Activated naive CD8-positive, alpha-beta T cell treated with anti-CD3 and anti-CD28 coated beads, Interleukin-2, amount 50 U/mL, for 24 hours (primary cell): ENCODE measurements at regions not wholly inside any gene's neighbourhood (a gene's known extent, or its start where the extent isn't known, plus 50 kb on each side); places are given as distances from the start of the nearest gene placed in this dataset.
"Not testable (repeated sequence)": the region's sequence is repeated elsewhere in the genome, so short reads cannot be mapped to it uniquely, and the experiment has no call there.

Source experiments
- ATAC-seq: fragments of 150-1000 bp; cut with Tn5 transposase; one replicate; pipeline ENCODE4 v1.10.0; 2021
- DNase-seq: peaks from one replicate; pipeline ENCODE4 v3.0.0; 2021
- H3K27ac Mint-ChIP-seq: one replicate; pipeline ENCODE4 v1.8.0; 2021; ENCODE audit warnings: mild to moderate bottlenecking, mixed read lengths
- H3K27me3 Mint-ChIP-seq: one replicate; pipeline ENCODE4 v1.8.0; 2021; ENCODE audit warnings: mixed read lengths
- H3K36me3 Mint-ChIP-seq: one replicate; pipeline ENCODE4 v1.8.0; 2021; ENCODE audit warnings: low read depth, mixed read lengths
- H3K4me1 Mint-ChIP-seq: one replicate; pipeline ENCODE4 v1.8.0; 2021; ENCODE audit warnings: mixed read lengths
- H3K4me3 Mint-ChIP-seq: one replicate; pipeline ENCODE4 v1.8.0; 2021; ENCODE audit warnings: mild to moderate bottlenecking, moderate library complexity, mixed read lengths
- H3K9me3 Mint-ChIP-seq: one replicate; pipeline ENCODE4 v1.8.0; 2021; ENCODE audit warnings: mixed read lengths

- Mint-ChIP-seq H3K27me3 (peaks cover 4% of the 10 kb centered on the region), H3K9me3 (peaks cover 5% of the 10 kb centered on the region), H3K4me3 (no peak overlapping the region), H3K27ac (no peak overlapping the region), H3K36me3 (peaks cover 2% of the 10 kb centered on the region), H3K4me1 (peaks cover 13% of the 10 kb centered on the region)
- DNase-seq (no peak), ATAC-seq (no peak)
Observed at GRCh38 chr5:14998491-14998890, 126.9 kb upstream of the ANKH start.

- Mint-ChIP-seq H3K27me3 (peaks cover 2% of the 10 kb centered on the region), H3K4me1 (peaks cover 25% of the 10 kb centered on the region), H3K27ac (no peak overlapping the region), H3K4me3 (no peak overlapping the region), H3K36me3 (peaks cover 2% of the 10 kb centered on the region), H3K9me3 (peaks cover 5% of the 10 kb centered on the region)
- DNase-seq: no peak
- ATAC-seq: peak; percentile 27
Observed at GRCh38 chr5:14996997-14997396, 125.4 kb upstream of the ANKH start.

- H3K27ac Mint-ChIP-seq: no peak overlapping the region
- ATAC-seq (no peak), DNase-seq (no peak)
- H3K9me3 Mint-ChIP-seq: peaks cover 5% of the 10 kb centered on the region
- H3K4me3 Mint-ChIP-seq: no peak overlapping the region
- peaks cover 2% of the 10 kb centered on the region for H3K27me3 Mint-ChIP-seq
- peaks cover 2% of the 10 kb centered on the region for H3K36me3 Mint-ChIP-seq
- peaks cover 16% of the 10 kb centered on the region for H3K4me1 Mint-ChIP-seq
Observed at GRCh38 chr5:14995229-14995628, 123.7 kb upstream of the ANKH start.

- Mint-ChIP-seq H3K4me3 (peak overlapping the region; percentile 81), H3K4me1 (peaks cover 16% of the 10 kb centered on the region), H3K27ac (peak overlapping the region; percentile 68)
- not testable (repeated sequence) for H3K9me3 Mint-ChIP-seq, H3K27me3 Mint-ChIP-seq, ATAC-seq, DNase-seq, H3K36me3 Mint-ChIP-seq
Observed at GRCh38 chr5:14993459-14994133, 122.0 kb upstream of the ANKH start.

- H3K9me3 Mint-ChIP-seq, H3K36me3 Mint-ChIP-seq, H3K27me3 Mint-ChIP-seq: not testable (repeated sequence)
- Mint-ChIP-seq H3K27ac (peak overlapping the region; percentile 68), H3K4me3 (peak overlapping the region; percentile 81), H3K4me1 (peaks cover 14% of the 10 kb centered on the region)
- ATAC-seq (peak; percentile 91), DNase-seq (peak; percentile 45)
Observed at GRCh38 chr5:14992751-14993458, 121.3 kb upstream of the ANKH start.

GRCh38 chr5:14988223-14988622, 116.6 kb upstream of the ANKH start:
- Mint-ChIP-seq H3K4me3 (no peak overlapping the region), H3K27ac (no peak overlapping the region), H3K36me3 (peaks cover 2% of the 10 kb centered on the region), H3K4me1 (peaks cover 30% of the 10 kb centered on the region), H3K9me3 (no peaks in the 10 kb centered on the region), H3K27me3 (no peaks in the 10 kb centered on the region)
- ATAC-seq (no peak), DNase-seq (no peak)

- H3K27ac Mint-ChIP-seq: no peak overlapping the region
- H3K9me3 Mint-ChIP-seq: no peaks in the 10 kb centered on the region
- peaks cover 4% of the 10 kb centered on the region for H3K36me3 Mint-ChIP-seq
- no peak overlapping the region for H3K4me3 Mint-ChIP-seq
- no peak for ATAC-seq
- DNase-seq: no peak
- peaks cover 21% of the 10 kb centered on the region for H3K4me1 Mint-ChIP-seq
- H3K27me3 Mint-ChIP-seq: no peaks in the 10 kb centered on the region
Observed at GRCh38 chr5:14986413-14986812, 114.8 kb upstream of the ANKH start.

GRCh38 chr5:14983666-14984441, 112.3 kb upstream of the ANKH start:
- H3K36me3 Mint-ChIP-seq: peaks cover 4% of the 10 kb centered on the region
- no peak for DNase-seq
- no peak overlapping the region for H3K4me3 Mint-ChIP-seq
- peaks cover 23% of the 10 kb centered on the region for H3K4me1 Mint-ChIP-seq
- peak; percentile 46 for ATAC-seq
- H3K27me3 Mint-ChIP-seq: no peaks in the 10 kb centered on the region
- no peak overlapping the region for H3K27ac Mint-ChIP-seq
- H3K9me3 Mint-ChIP-seq: no peaks in the 10 kb centered on the region

GRCh38 chr5:14980698-14981097, 109.1 kb upstream of the ANKH start:
- H3K27ac Mint-ChIP-seq: no peak overlapping the region

GRCh38 chr5:14977058-14977685, 105.6 kb upstream of the ANKH start:
- DNase-seq (no peak), ATAC-seq (no peak)
- peaks cover 2% of the 10 kb centered on the region for H3K27me3 Mint-ChIP-seq
- H3K36me3 Mint-ChIP-seq: peaks cover 2% of the 10 kb centered on the region
- no peak overlapping the region for H3K4me3 Mint-ChIP-seq
- H3K27ac Mint-ChIP-seq: no peak overlapping the region
- no peaks in the 10 kb centered on the region for H3K9me3 Mint-ChIP-seq
- peaks cover 1% of the 10 kb centered on the region for H3K4me1 Mint-ChIP-seq

More at GRCh38 chr5:14980698-14981097, 109.1 kb upstream of the ANKH start:
- no peaks in the 10 kb centered on the region for H3K27me3 Mint-ChIP-seq
- peaks cover 23% of the 10 kb centered on the region for H3K4me1 Mint-ChIP-seq
- H3K36me3 Mint-ChIP-seq: peaks cover 4% of the 10 kb centered on the region
- H3K9me3 Mint-ChIP-seq: no peaks in the 10 kb centered on the region
- DNase-seq (no peak), ATAC-seq (no peak)
- no peak overlapping the region for H3K4me3 Mint-ChIP-seq

- no peak overlapping the region for H3K4me3 Mint-ChIP-seq
- ATAC-seq (no peak), DNase-seq (no peak)
- peaks cover 2% of the 10 kb centered on the region for H3K27me3 Mint-ChIP-seq
- H3K36me3 Mint-ChIP-seq: no peaks in the 10 kb centered on the region
- H3K4me1 Mint-ChIP-seq: peaks cover 1% of the 10 kb centered on the region
- H3K27ac Mint-ChIP-seq: no peak overlapping the region
- H3K9me3 Mint-ChIP-seq: no peaks in the 10 kb centered on the region
Observed at GRCh38 chr5:14976486-14976885, 104.9 kb upstream of the ANKH start.

- Mint-ChIP-seq H3K27ac (no peak overlapping the region), H3K36me3 (no peaks in the 10 kb centered on the region), H3K9me3 (no peaks in the 10 kb centered on the region), H3K27me3 (peaks cover 5% of the 10 kb centered on the region), H3K4me1 (no peaks in the 10 kb centered on the region), H3K4me3 (no peak overlapping the region)
- DNase-seq: no peak
- ATAC-seq: no peak
Observed at GRCh38 chr5:14971873-14972272, 100.3 kb upstream of the ANKH start.

- no peaks in the 10 kb centered on the region for H3K9me3 Mint-ChIP-seq
- ATAC-seq: no peak
- peaks cover 2% of the 10 kb centered on the region for H3K27me3 Mint-ChIP-seq
- H3K36me3 Mint-ChIP-seq: no peaks in the 10 kb centered on the region
- no peak for DNase-seq
- no peak overlapping the region for H3K27ac Mint-ChIP-seq
- H3K4me1 Mint-ChIP-seq: no peaks in the 10 kb centered on the region
- H3K4me3 Mint-ChIP-seq: no peak overlapping the region
Observed at GRCh38 chr5:14968796-14969195, 97.2 kb upstream of the ANKH start.

- Mint-ChIP-seq H3K4me1 (no peaks in the 10 kb centered on the region), H3K27me3 (peaks cover 2% of the 10 kb centered on the region), H3K4me3 (no peak overlapping the region), H3K27ac (no peak overlapping the region), H3K9me3 (no peaks in the 10 kb centered on the region), H3K36me3 (no peaks in the 10 kb centered on the region)
- no peak for ATAC-seq
- DNase-seq: no peak
Observed at GRCh38 chr5:14967166-14967565, 95.6 kb upstream of the ANKH start.
